ENCODE measurements at regions not wholly inside any gene's neighbourhood (a gene's known extent, or its start where the extent isn't known, plus 50 kb on each side); places are given as distances from the start of the nearest gene placed in this dataset.

DNA sequence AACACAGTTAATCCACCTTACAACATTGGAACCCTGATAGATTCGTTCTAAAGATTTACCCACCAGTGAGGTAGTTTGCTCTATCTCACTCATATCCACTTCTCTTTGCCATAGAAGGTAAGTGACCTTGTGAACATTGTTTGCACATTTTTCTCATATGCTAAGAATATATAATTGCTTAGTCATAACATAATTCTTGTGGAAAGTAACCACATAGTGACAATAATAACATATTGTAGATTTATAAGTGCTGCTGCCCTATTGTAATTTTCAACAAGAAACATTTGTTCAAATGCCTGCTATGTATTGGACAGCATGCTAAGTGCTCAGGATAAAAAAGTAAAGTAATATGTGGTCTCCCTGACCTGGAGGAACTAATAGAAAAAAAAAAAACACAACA lies 554.2 kb upstream of the KCNMB2 start:
- TF ChIP-seq, protein P1, sequence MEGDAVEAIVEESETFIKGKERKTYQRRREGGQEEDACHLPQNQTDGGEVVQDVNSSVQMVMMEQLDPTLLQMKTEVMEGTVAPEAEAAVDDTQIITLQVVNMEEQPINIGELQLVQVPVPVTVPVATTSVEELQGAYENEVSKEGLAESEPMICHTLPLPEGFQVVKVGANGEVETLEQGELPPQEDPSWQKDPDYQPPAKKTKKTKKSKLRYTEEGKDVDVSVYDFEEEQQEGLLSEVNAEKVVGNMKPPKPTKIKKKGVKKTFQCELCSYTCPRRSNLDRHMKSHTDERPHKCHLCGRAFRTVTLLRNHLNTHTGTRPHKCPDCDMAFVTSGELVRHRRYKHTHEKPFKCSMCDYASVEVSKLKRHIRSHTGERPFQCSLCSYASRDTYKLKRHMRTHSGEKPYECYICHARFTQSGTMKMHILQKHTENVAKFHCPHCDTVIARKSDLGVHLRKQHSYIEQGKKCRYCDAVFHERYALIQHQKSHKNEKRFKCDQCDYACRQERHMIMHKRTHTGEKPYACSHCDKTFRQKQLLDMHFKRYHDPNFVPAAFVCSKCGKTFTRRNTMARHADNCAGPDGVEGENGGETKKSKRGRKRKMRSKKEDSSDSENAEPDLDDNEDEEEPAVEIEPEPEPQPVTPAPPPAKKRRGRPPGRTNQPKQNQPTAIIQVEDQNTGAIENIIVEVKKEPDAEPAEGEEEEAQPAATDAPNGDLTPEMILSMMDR (IDR thresholded peaks at IDR 0.05): no peak
- TF ChIP-seq ZNF416 (CRISPR knock-in tag; IDR thresholded peaks at IDR 0.05) (no peak), RELA (CRISPR knock-in tag; IDR thresholded peaks at IDR 0.05; ENCODE audit: borderline replicate concordance) (no peak), MXD4 (CRISPR knock-in tag; IDR thresholded peaks at IDR 0.05; ENCODE audit: borderline replicate concordance) (no peak), TEAD4 (CRISPR knock-in tag; IDR thresholded peaks at IDR 0.05) (no peak), GTF2I (CRISPR knock-in tag; conservative IDR thresholded peaks at IDR 0.05) (no peak)
- TF ChIP-seq, protein P2, sequence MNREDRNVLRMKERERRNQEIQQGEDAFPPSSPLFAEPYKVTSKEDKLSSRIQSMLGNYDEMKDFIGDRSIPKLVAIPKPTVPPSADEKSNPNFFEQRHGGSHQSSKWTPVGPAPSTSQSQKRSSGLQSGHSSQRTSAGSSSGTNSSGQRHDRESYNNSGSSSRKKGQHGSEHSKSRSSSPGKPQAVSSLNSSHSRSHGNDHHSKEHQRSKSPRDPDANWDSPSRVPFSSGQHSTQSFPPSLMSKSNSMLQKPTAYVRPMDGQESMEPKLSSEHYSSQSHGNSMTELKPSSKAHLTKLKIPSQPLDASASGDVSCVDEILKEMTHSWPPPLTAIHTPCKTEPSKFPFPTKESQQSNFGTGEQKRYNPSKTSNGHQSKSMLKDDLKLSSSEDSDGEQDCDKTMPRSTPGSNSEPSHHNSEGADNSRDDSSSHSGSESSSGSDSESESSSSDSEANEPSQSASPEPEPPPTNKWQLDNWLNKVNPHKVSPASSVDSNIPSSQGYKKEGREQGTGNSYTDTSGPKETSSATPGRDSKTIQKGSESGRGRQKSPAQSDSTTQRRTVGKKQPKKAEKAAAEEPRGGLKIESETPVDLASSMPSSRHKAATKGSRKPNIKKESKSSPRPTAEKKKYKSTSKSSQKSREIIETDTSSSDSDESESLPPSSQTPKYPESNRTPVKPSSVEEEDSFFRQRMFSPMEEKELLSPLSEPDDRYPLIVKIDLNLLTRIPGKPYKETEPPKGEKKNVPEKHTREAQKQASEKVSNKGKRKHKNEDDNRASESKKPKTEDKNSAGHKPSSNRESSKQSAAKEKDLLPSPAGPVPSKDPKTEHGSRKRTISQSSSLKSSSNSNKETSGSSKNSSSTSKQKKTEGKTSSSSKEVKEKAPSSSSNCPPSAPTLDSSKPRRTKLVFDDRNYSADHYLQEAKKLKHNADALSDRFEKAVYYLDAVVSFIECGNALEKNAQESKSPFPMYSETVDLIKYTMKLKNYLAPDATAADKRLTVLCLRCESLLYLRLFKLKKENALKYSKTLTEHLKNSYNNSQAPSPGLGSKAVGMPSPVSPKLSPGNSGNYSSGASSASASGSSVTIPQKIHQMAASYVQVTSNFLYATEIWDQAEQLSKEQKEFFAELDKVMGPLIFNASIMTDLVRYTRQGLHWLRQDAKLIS (CRISPR knock-in tag; IDR thresholded peaks at IDR 0.05; ENCODE audit: borderline replicate concordance): no peak
- TF ChIP-seq, protein P3, sequence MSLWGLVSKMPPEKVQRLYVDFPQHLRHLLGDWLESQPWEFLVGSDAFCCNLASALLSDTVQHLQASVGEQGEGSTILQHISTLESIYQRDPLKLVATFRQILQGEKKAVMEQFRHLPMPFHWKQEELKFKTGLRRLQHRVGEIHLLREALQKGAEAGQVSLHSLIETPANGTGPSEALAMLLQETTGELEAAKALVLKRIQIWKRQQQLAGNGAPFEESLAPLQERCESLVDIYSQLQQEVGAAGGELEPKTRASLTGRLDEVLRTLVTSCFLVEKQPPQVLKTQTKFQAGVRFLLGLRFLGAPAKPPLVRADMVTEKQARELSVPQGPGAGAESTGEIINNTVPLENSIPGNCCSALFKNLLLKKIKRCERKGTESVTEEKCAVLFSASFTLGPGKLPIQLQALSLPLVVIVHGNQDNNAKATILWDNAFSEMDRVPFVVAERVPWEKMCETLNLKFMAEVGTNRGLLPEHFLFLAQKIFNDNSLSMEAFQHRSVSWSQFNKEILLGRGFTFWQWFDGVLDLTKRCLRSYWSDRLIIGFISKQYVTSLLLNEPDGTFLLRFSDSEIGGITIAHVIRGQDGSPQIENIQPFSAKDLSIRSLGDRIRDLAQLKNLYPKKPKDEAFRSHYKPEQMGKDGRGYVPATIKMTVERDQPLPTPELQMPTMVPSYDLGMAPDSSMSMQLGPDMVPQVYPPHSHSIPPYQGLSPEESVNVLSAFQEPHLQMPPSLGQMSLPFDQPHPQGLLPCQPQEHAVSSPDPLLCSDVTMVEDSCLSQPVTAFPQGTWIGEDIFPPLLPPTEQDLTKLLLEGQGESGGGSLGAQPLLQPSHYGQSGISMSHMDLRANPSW (CRISPR knock-in tag; conservative IDR thresholded peaks at IDR 0.05; ENCODE audit: low read depth): no peak
- TF ChIP-seq, protein P4, sequence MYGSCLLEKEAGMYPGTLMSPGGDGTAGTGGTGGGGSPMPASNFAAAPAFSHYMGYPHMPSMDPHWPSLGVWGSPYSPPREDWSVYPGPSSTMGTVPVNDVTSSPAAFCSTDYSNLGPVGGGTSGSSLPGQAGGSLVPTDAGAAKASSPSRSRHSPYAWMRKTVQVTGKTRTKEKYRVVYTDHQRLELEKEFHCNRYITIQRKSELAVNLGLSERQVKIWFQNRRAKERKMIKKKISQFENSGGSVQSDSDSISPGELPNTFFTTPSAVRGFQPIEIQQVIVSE (CRISPR knock-in tag; IDR thresholded peaks at IDR 0.05; ENCODE audit: borderline replicate concordance): no peak
